ENCODE measurements at regions not wholly inside any gene's neighbourhood (a gene's known extent, or its start where the extent isn't known, plus 50 kb on each side); places are given as distances from the start of the nearest gene placed in this dataset.

- TF ChIP-seq RAD21 (IDR thresholded peaks at IDR 0.05; ENCODE audit: insufficient read depth, low read depth, low read length) = no peak
- TF ChIP-seq ZNF207 (IDR thresholded peaks at IDR 0.05; ENCODE audit: borderline replicate concordance) = no peak
- no peak for TF ChIP-seq PRDM15 (CRISPR knock-in tag; IDR thresholded peaks at IDR 0.05)
- no peak for TF ChIP-seq TAF1 (IDR thresholded peaks at IDR 0.05; ENCODE audit: borderline replicate concordance, low read depth, low read length)
- TF ChIP-seq ZBED1 (IDR thresholded peaks at IDR 0.05; ENCODE audit: borderline replicate concordance) = no peak
Observed at GRCh38 chr10:124174071-124174566, 80.7 kb upstream of the CHST15 start.

All from GM12878 (cell line).